ENCODE measurements at regions not wholly inside any gene's neighbourhood (a gene's known extent, or its start where the extent isn't known, plus 50 kb on each side); places are given as distances from the start of the nearest gene placed in this dataset.

DNA sequence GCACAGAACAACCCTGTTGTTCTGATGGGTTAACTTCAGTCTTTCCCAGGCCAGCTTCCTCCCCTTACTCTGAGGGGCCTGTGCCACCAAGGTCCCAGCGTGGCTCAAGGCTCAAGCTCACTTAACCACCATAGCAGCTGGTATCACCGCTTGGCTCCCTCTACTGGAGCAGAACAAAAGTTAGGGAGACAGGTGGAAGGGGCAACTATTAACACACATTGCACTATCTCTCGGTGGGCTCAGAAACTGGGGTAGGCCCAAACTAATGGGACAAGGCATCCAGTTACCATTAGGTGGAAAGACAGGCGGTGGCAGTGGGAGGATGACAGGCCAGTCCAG is 88.7 kb upstream of the ATL2 start:
- TF ChIP-seq, protein P1, sequence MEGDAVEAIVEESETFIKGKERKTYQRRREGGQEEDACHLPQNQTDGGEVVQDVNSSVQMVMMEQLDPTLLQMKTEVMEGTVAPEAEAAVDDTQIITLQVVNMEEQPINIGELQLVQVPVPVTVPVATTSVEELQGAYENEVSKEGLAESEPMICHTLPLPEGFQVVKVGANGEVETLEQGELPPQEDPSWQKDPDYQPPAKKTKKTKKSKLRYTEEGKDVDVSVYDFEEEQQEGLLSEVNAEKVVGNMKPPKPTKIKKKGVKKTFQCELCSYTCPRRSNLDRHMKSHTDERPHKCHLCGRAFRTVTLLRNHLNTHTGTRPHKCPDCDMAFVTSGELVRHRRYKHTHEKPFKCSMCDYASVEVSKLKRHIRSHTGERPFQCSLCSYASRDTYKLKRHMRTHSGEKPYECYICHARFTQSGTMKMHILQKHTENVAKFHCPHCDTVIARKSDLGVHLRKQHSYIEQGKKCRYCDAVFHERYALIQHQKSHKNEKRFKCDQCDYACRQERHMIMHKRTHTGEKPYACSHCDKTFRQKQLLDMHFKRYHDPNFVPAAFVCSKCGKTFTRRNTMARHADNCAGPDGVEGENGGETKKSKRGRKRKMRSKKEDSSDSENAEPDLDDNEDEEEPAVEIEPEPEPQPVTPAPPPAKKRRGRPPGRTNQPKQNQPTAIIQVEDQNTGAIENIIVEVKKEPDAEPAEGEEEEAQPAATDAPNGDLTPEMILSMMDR (IDR thresholded peaks at IDR 0.05), result peak in 5 of 7 experiments; percentile 11 to 45 (median 36)
- no peak for TF ChIP-seq POLR2AphosphoS5 (IDR thresholded peaks at IDR 0.05)

All from stomach (tissue), 4 donors.